Activated naive CD4-positive, alpha-beta T cell treated with anti-CD3 and anti-CD28 coated beads, Interleukin-2, amount 50 U/mL, for 72 hours (primary cell): ENCODE measurements at regions not wholly inside any gene's neighbourhood (a gene's known extent, or its start where the extent isn't known, plus 50 kb on each side); places are given as distances from the start of the nearest gene placed in this dataset.
"Not testable (repeated sequence)": the region's sequence is repeated elsewhere in the genome, so short reads cannot be mapped to it uniquely, and the experiment has no call there.

Experiments used
- ATAC-seq, 2 donors: fragments of 150-1000 bp; cut with Tn5 transposase; 2 replicates each; pipeline ENCODE4 v1.10.0; 2021; ENCODE audit warnings: mild to moderate bottlenecking in 2 of 2, moderate library complexity in 2 of 2
- DNase-seq, 2 donors: peaks; one replicate each; pipeline ENCODE4 v3.0.0; 2021 to 2022; ENCODE audit warnings: low spot score in 2 of 2
- H3K27ac Mint-ChIP-seq, 2 donors: one replicate each; pipeline ENCODE4 v1.8.0; 2022; ENCODE audit warnings: mild to moderate bottlenecking in 2 of 2, mixed read lengths in 2 of 2
- H3K36me3 Mint-ChIP-seq, 2 donors: one replicate each; pipeline ENCODE4 v1.8.0; 2022; ENCODE audit warnings: mixed read lengths in 2 of 2
- H3K9me3 Mint-ChIP-seq, 2 donors: one replicate each; pipeline ENCODE4 v1.8.0; 2022; ENCODE audit warnings: mixed read lengths in 2 of 2

GRCh38 chr7:65647153-65647964 lies 225.5 kb upstream of the VKORC1L1 start:
- Mint-ChIP-seq H3K36me3 (peaks cover 8 to 14% of the 10 kb centered on the region in 2 donors), H3K9me3 (peaks cover 7 to 14% of the 10 kb centered on the region in 2 donors)
- H3K27ac Mint-ChIP-seq, ATAC-seq, DNase-seq: not testable (repeated sequence)

GRCh38 chr7:65651174-65651573 lies 221.7 kb upstream of the VKORC1L1 start:
- ATAC-seq, DNase-seq: not testable (repeated sequence)
- Mint-ChIP-seq H3K36me3 (peaks cover 9 to 17% of the 10 kb centered on the region in 2 donors), H3K27ac (peak overlapping the region in 1 of 2 donors; percentile 55), H3K9me3 (peaks cover 7 to 14% of the 10 kb centered on the region in 2 donors)

GRCh38 chr7:65651826-65652592 lies 220.9 kb upstream of the VKORC1L1 start:
- H3K27ac Mint-ChIP-seq, result peak overlapping the region; percentile 45 to 55

DNA sequence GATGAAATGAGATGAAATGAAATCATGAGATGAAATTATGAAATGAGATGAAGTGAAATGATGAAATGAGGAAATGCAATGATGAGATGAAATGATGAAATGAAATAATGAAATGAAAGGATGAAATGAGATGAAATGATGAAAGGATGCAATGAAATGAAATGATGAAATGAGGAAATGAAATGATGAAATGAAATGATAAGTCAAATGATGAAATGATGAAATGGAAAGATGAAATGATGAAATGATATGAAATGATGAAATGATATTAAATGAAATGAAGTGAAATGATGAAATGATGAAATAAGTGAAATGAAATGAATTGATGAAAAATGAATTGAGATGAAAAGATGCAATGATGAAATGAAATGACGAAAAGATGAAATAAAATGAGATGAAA lies 220.2 kb upstream of the VKORC1L1 start:
- ATAC-seq, DNase-seq: not testable (repeated sequence)
- Mint-ChIP-seq H3K9me3 (peaks cover 7 to 14% of the 10 kb centered on the region in 2 donors), H3K27ac (peak overlapping the region in 1 of 2 donors; percentile 55), H3K36me3 (peaks cover 9 to 17% of the 10 kb centered on the region in 2 donors)

More at GRCh38 chr7:65651826-65652592, 220.9 kb upstream of the VKORC1L1 start:
- DNase-seq, ATAC-seq: not testable (repeated sequence)
- Mint-ChIP-seq H3K9me3 (peaks cover 7 to 14% of the 10 kb centered on the region in 2 donors), H3K36me3 (peaks cover 9 to 17% of the 10 kb centered on the region in 2 donors)

DNA sequence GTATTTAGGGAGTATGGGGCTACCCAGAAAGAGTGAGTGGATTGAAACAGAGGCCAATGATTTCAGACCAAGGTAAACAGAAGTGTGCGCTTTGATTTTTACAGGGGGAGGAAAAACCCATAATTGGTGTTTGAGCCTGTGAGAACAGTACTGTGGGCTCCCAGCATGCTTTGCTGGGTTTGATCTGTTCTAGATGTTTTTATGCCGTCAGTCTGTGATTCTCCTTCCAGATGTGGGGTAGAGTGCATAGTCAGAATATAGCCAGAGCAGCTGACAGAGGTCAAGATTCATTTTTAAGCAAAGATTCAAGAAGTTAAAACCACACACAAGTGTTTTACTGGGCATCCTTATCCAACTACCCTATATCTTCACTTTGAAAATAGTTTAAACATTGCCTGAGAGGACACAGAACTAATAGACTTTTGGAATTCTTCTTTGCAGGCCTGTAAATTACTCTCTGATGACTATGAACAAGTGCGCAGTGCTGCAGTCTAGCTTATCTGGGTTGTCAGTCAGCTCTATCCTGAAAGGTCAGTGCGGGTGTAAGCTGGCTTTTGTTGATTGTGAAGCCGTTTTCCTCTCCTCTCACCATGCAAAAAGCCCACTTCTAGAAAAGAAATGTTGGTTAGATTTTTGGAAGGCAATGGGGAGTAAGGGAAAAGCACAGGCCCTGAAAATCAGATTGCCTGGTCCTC lies 216.2 kb upstream of the VKORC1L1 start:
- not testable (repeated sequence) for DNase-seq, ATAC-seq, H3K9me3 Mint-ChIP-seq, H3K27ac Mint-ChIP-seq, H3K36me3 Mint-ChIP-seq

GRCh38 chr7:65683362-65683761 lies 189.5 kb upstream of the VKORC1L1 start:
- not testable (repeated sequence) for DNase-seq, H3K9me3 Mint-ChIP-seq, H3K27ac Mint-ChIP-seq, H3K36me3 Mint-ChIP-seq, ATAC-seq

DNA sequence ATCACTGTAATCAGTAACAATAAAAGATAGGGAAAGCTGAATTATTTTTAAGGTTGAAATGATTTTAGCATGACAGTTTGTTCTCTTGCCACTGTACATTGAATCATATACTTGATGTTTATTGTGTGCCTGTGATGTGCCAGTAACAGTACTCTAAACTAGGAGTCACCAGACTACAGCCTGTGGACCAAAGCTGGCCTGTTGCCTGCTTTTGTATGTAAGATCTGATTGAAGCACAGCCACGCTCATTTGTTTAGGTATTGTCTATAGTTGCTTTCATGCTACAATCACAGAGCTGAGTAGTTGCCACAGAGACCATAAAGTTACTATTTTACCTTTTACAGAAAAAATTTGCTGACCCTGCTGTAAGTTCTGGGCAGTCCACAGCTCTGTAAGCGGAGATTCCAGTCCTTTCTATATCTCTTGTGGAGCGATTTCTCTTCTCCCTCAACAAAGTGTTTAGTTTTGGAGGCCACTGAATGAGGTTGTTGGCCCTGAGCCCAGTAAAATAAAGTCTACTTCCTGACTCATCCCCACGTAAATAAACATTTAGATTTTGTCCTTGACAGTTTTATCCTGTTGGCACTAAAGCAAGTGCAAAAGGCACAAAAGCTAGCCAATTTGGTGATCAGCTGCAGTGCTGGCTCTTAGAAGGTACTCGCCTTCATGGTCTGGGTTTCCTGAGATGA lies 173.7 kb upstream of the VKORC1L1 start:
- DNase-seq, ATAC-seq, H3K9me3 Mint-ChIP-seq: not testable (repeated sequence)

GRCh38 chr7:65699715-65700356 lies 173.0 kb upstream of the VKORC1L1 start:
- H3K9me3 Mint-ChIP-seq, DNase-seq, H3K27ac Mint-ChIP-seq, H3K36me3 Mint-ChIP-seq, ATAC-seq: not testable (repeated sequence)

More for the DNA sequence above, 173.7 kb upstream of the VKORC1L1 start:
- H3K27ac Mint-ChIP-seq, H3K36me3 Mint-ChIP-seq: not testable (repeated sequence)

DNA sequence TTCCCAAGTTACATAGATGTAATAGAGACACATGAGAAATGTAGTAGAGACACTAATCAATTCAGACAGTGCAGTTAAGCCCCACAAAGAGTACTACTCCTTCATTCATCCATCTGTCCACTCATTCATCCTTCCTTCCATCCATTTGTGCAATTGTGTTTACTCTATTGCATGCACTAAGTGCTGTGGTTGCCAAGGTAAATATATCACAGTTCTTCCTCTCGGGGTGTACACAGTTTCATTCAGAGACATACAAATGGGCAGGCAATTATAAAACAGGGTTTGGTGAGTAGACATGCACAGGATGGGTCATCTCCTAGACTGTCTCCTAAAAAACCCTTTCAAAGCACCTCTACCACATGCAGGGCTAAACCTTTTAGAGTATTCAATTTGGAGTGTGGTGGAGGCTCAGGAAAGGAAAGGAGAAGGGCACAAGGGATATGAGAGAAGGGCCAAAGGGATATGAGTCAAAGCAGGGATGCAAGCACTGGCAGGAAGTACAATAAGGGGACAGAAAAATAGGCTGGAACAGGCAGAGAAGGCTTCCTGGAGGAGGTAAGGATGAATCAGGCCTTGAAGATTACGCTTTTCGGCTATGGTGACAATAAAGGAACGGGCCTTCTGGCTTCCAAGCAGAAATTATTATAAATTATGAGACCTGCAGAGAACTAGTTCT lies 153.6 kb upstream of the VKORC1L1 start:
- DNase-seq, H3K27ac Mint-ChIP-seq, H3K36me3 Mint-ChIP-seq, ATAC-seq, H3K9me3 Mint-ChIP-seq: not testable (repeated sequence)

- DNase-seq (peak; percentile 59 to 68), ATAC-seq (peak; percentile 59 to 64)
- no peak overlapping the region for H3K27ac Mint-ChIP-seq
Observed at GRCh38 chr7:65722361-65722792, 150.5 kb upstream of the VKORC1L1 start.

GRCh38 chr7:65727182-65727581 lies 145.7 kb upstream of the VKORC1L1 start:
- ATAC-seq, H3K36me3 Mint-ChIP-seq, H3K27ac Mint-ChIP-seq, DNase-seq, H3K9me3 Mint-ChIP-seq: not testable (repeated sequence)

More at GRCh38 chr7:65722361-65722792, 150.5 kb upstream of the VKORC1L1 start:
- Mint-ChIP-seq H3K36me3 (no peaks in the 10 kb centered on the region), H3K9me3 (no peaks in the 10 kb centered on the region)

DNA sequence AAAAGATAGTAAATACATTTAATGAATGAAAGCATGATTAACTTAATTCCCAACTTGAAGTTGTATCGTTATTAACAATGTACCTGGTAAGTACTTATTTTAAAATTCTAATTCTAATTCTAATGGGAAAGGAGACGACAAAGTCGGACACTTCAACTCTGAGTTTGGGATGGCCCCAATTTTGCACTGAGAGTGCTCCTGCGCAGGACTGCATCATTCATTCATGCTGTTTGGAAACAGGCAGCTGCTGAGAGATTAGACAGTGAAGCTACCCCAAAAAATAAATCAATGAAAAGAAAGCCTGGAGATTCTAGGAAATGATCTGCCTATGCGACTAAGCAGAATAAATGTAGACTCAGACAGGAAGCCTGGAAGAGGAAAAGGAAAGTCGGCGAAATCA lies 141.7 kb upstream of the VKORC1L1 start:
- no peaks in the 10 kb centered on the region for H3K36me3 Mint-ChIP-seq

GRCh38 chr7:65731562-65732035 lies 141.3 kb upstream of the VKORC1L1 start:
- ATAC-seq, result peak; percentile 51 to 71
- DNase-seq, result peak in 1 of 2 donors; percentile 10
- Mint-ChIP-seq H3K27ac (no peak overlapping the region), H3K36me3 (no peaks in the 10 kb centered on the region), H3K9me3 (no peaks in the 10 kb centered on the region)

More for the DNA sequence above, 141.7 kb upstream of the VKORC1L1 start:
- no peak overlapping the region for H3K27ac Mint-ChIP-seq
- DNase-seq (no peak), ATAC-seq (no peak)
- no peaks in the 10 kb centered on the region for H3K9me3 Mint-ChIP-seq

- Mint-ChIP-seq H3K36me3 (peaks cover 9 to 10% of the 10 kb centered on the region in 2 donors), H3K9me3 (no peaks in the 10 kb centered on the region), H3K27ac (no peak overlapping the region)
- DNase-seq, result no peak
- ATAC-seq, result no peak
Observed at GRCh38 chr7:65744406-65744805, 128.5 kb upstream of the VKORC1L1 start.

DNA sequence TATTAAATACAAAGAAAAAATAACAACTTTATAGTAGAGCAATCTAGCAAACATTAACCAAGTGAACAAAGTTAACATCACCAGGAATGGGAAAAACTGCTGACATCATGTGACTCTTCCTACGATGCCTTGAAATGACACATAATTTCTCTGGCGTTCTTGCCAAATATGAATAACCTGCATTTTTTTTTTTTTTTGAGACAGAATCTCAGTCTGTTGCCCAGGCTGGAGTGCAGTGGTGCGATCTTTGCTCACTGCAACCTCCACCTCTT lies 126.5 kb upstream of the VKORC1L1 start:
- Mint-ChIP-seq H3K27ac (no peak overlapping the region), H3K36me3 (peaks cover under 1 to 1% of the 10 kb centered on the region in 2 donors), H3K9me3 (no peaks in the 10 kb centered on the region)
- DNase-seq, result no peak
- ATAC-seq, result no peak
